Endodermal cell (in vitro differentiated cells): ENCODE measurements at regions not wholly inside any gene's neighbourhood (a gene's known extent, or its start where the extent isn't known, plus 50 kb on each side); places are given as distances from the start of the nearest gene placed in this dataset.

Source experiments
- DNase-seq: peaks from one replicate; pipeline ENCODE4 v3.0.0-alpha.2; 2017
- H3K27ac ChIP-seq: 2 replicates; pipeline ENCODE4 v1.5.1; 2013; ENCODE audit warnings: mild to moderate bottlenecking, low read depth, low read length, moderate library complexity
- H3K27me3 ChIP-seq: 2 replicates; pipeline ENCODE4 v1.6.1; 2013; ENCODE audit warnings: mild to moderate bottlenecking, low read length, moderate library complexity; ENCODE audit not compliant: insufficient read depth, control insufficient read depth, poor library complexity, severe bottlenecking
- H3K36me3 ChIP-seq: 2 replicates; pipeline ENCODE4 v1.7.0; 2013; ENCODE audit warnings: mild to moderate bottlenecking, low read length, moderate library complexity; ENCODE audit not compliant: control insufficient read depth, insufficient read depth
- H3K4me1 ChIP-seq: one replicate; pipeline ENCODE4 v1.7.0; 2013; ENCODE audit warnings: low read length; ENCODE audit not compliant: control insufficient read depth, insufficient read depth
- H3K4me3 ChIP-seq: 2 replicates; pipeline ENCODE4 v1.5.1; 2013; ENCODE audit warnings: mild to moderate bottlenecking, low read length, moderate library complexity
- H3K9ac ChIP-seq: 2 replicates; pipeline ENCODE4 v1.6.1; 2013; ENCODE audit warnings: mild to moderate bottlenecking, low read length, moderate library complexity; ENCODE audit not compliant: poor library complexity, severe bottlenecking; ENCODE audit errors: extremely low read depth
- H3K9me3 ChIP-seq: 2 replicates; pipeline ENCODE4 v1.6.1; 2013; ENCODE audit warnings: mild to moderate bottlenecking, low read length, moderate library complexity; ENCODE audit not compliant: control insufficient read depth
- H3K27ac Mint-ChIP-seq: 2 replicates; pipeline ENCODE4 v1.8.0; 2020; ENCODE audit warnings: mixed read lengths
- H3K27me3 Mint-ChIP-seq: 2 replicates; pipeline ENCODE4 v1.8.0; 2021; ENCODE audit warnings: mild to moderate bottlenecking, mixed read lengths; ENCODE audit not compliant: insufficient read depth
- H3K36me3 Mint-ChIP-seq: 2 replicates; pipeline ENCODE4 v1.8.0; 2020; ENCODE audit warnings: low read depth, mixed read lengths
- H3K4me1 Mint-ChIP-seq: 2 replicates; pipeline ENCODE4 v1.8.0; 2020; ENCODE audit warnings: mixed read lengths
- H3K4me3 Mint-ChIP-seq: 2 replicates; pipeline ENCODE4 v1.8.0; 2020; ENCODE audit warnings: mild to moderate bottlenecking, moderate library complexity, mixed read lengths
- H3K9me3 Mint-ChIP-seq: 2 replicates; pipeline ENCODE4 v1.8.0; 2020; ENCODE audit warnings: mild to moderate bottlenecking, mixed read lengths
- CTCF ChIP-seq: fragments of 200-600 bp; sonication (generic); conservative IDR thresholded peaks from 2 replicates; pipeline ENCODE4 v1.5.0; 2021; ENCODE audit warnings: antibody characterized with exemption, mild to moderate bottlenecking
- WGBS, 2 experiments: methylation state at CpG; one replicate each; pipeline versions ENCODE4 v1.1.5 to v1.1.7; 2013; ENCODE audit warnings: missing lambda C conversion rate in 2 of 2, mixed read lengths in 1 of 2; ENCODE audit not compliant: insufficient coverage in 1 of 2, insufficient read length in 1 of 2; 5-methylcytosine and 5-hydroxymethylcytosine counted together

DNA sequence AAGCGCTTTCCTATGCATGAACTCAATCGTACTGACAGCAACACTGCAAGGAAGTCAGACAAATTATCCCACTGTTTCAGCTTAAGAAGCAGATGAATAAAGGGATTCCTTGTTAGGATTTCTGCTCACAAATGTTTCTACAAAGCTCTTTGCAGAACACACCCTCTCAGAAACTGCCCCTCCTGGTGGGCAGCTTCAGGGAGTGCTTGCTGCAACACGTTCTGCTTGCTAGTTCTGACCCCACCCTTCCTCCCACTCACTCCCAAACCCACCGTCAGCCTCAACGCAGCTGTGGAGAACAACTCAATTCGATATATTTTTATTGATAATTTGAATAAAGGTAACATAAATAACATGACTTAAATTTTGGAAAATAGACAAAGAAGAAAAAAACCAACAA, 250.8 kb upstream of the PRDM1 start:
- Histone ChIP-seq H3K9ac (no peak overlapping the region), H3K9me3 (no peaks in the 10 kb centered on the region), H3K27me3 (no peaks in the 10 kb centered on the region), H3K4me3 (no peak overlapping the region), H3K27ac (no peak overlapping the region), H3K36me3 (no peaks in the 10 kb centered on the region), H3K4me1 (no peaks in the 10 kb centered on the region)
- no peak overlapping the region for H3K4me3 Mint-ChIP-seq
- 71% methylated on average over 3 of the region's 6 CpGs; no CpG with 5 or more reads in 1 of the 2 experiments for WGBS, 2 experiments
- TF ChIP-seq CTCF = peak; percentile 90
- DNase-seq = peak; percentile 89
- H3K36me3 Mint-ChIP-seq = no peaks in the 10 kb centered on the region
- H3K27me3 Mint-ChIP-seq = no peaks in the 10 kb centered on the region
- peaks cover 10% of the 10 kb centered on the region for H3K4me1 Mint-ChIP-seq
- H3K27ac Mint-ChIP-seq = no peak overlapping the region
- H3K9me3 Mint-ChIP-seq = no peaks in the 10 kb centered on the region

DNA sequence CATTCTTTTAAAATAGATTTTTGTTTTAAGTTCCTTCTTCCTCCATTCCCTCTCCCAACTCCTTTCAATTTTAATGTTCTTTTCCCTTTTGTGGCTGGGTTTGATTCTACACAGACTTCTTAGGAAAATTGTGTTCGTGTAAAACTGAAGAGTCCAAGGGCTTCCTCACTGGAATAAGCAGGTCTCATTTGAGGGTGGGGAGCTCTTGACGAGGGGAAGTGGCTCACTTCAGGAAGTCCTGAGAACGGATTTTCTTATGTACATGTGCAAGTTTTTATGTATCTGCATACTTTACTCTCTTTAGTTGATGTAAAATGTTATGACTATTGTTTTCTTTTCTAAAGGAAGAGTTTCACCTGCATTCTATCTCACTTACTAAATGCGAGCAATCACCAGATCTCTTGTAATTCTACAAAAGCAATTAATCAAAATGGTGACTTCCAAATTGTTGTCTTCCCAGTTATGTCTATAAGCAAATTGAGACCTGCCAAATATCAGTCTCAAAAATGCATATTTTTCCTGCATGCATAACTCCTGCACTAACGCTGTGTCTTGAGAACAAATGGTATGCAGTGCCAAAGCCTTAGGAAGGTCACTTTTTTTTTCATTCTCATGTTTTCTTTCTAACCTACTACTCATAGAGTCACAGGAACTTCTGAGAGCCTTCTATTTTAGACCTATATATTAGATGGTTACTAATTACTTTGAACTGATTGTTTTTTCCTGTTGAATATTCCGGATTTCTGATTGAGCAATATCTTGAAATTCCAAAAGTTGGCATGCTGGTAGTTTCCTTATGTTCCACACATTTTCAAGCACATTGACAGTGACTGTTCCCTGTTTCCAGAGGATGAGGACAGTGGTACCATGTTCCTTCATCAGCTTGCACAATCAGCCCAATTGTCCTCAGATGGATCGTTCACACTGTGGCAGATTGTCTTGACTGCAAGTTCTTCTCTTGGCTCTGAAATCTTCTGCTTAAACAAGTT, 251.9 kb upstream of the PRDM1 start:
- WGBS, 2 experiments = 89 to 93% methylated on average over 4 to 7 of the region's 7 CpGs
- no peaks in the 10 kb centered on the region for H3K27me3 ChIP-seq
- Mint-ChIP-seq H3K9me3 (no peaks in the 10 kb centered on the region), H3K36me3 (no peaks in the 10 kb centered on the region), H3K27ac (no peak overlapping the region), H3K4me3 (no peak overlapping the region), H3K27me3 (no peaks in the 10 kb centered on the region), H3K4me1 (peaks cover 10% of the 10 kb centered on the region)
- TF ChIP-seq CTCF = no peak
- no peaks in the 10 kb centered on the region for H3K36me3 ChIP-seq
- H3K4me3 ChIP-seq = no peak overlapping the region
- H3K4me1 ChIP-seq = no peaks in the 10 kb centered on the region
- DNase-seq = no peak
- no peak overlapping the region for H3K9ac ChIP-seq
- H3K9me3 ChIP-seq = no peaks in the 10 kb centered on the region
- no peak overlapping the region for H3K27ac ChIP-seq

DNA sequence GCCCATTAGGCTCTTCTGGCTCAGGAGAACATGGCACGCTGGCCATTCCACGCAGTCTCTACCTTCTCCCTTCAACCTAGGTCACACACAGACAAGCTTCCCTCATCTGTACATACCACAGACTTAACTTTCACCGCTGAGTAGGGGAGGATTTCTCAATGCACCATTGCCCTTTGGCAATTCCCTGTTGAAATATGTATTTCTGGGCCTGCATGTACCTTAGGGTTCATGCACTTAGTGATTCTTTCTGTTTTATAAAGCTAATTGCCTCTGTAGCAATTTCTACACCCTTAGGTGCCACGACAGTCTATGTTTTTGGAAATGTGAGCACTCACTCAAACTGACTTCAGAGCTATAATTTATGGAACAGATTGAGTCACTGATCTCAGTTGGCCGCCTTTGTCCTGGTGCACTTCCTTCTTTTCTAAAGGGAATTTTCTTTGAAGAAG, 253.8 kb upstream of the PRDM1 start:
- Histone ChIP-seq H3K9me3 (no peaks in the 10 kb centered on the region), H3K4me3 (no peak overlapping the region), H3K27ac (no peak overlapping the region), H3K36me3 (no peaks in the 10 kb centered on the region), H3K9ac (no peak overlapping the region), H3K27me3 (no peaks in the 10 kb centered on the region), H3K4me1 (no peaks in the 10 kb centered on the region)
- DNase-seq = no peak
- Mint-ChIP-seq H3K4me3 (no peak overlapping the region), H3K36me3 (peaks cover under 1% of the 10 kb centered on the region), H3K9me3 (peaks cover 8% of the 10 kb centered on the region), H3K4me1 (peaks cover 10% of the 10 kb centered on the region), H3K27me3 (no peaks in the 10 kb centered on the region), H3K27ac (no peak overlapping the region)
- 91 to 92% methylated on average over 4 to 5 of the region's 5 CpGs for WGBS, 2 experiments
- TF ChIP-seq CTCF = no peak
